Activated naive CD8-positive, alpha-beta T cell (primary cell): ENCODE measurements at regions not wholly inside any gene's neighbourhood (a gene's known extent, or its start where the extent isn't known, plus 50 kb on each side); places are given as distances from the start of the nearest gene placed in this dataset.

Source experiments
- H3K27ac Mint-ChIP-seq: one replicate; pipeline ENCODE4 v1.8.0; 2021; ENCODE audit warnings: mixed read lengths
- H3K27me3 Mint-ChIP-seq: one replicate; pipeline ENCODE4 v1.8.0; 2021; ENCODE audit warnings: mixed read lengths
- H3K36me3 Mint-ChIP-seq: one replicate; pipeline ENCODE4 v1.8.0; 2021; ENCODE audit warnings: mixed read lengths
- H3K4me1 Mint-ChIP-seq: one replicate; pipeline ENCODE4 v1.8.0; 2021; ENCODE audit warnings: low read depth, mixed read lengths
- H3K4me3 Mint-ChIP-seq: one replicate; pipeline ENCODE4 v1.8.0; 2021; ENCODE audit warnings: mild to moderate bottlenecking, mixed read lengths
- H3K9me3 Mint-ChIP-seq: one replicate; pipeline ENCODE4 v1.8.0; 2021; ENCODE audit warnings: low read depth, mixed read lengths

GRCh38 chr1:209370241-209370995 lies 213.1 kb upstream of the CAMK1G start:
- Mint-ChIP-seq H3K27me3 (no peaks in the 10 kb centered on the region), H3K27ac (no peak overlapping the region), H3K36me3 (no peaks in the 10 kb centered on the region), H3K9me3 (no peaks in the 10 kb centered on the region), H3K4me3 (no peak overlapping the region), H3K4me1 (no peaks in the 10 kb centered on the region)

DNA sequence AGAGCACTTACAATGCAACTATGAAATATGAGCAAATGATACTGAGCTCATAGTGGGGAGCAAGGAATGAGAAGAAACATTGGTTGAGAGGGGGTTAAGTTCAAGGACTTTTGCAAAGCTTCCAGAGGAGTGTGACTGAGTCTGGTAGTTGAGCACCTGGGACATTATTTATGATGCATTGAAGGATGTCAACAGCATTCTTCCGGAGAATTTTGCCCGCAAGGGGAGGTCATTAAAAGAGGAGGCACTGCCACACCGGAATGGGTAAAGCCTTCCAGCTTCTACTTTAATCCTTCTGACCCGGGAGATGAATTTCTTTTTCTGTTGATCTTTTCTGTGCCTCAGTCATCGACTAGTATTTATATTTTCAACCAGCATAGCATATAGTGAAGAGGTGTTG lies 208.4 kb upstream of the CAMK1G start:
- Mint-ChIP-seq H3K27ac (no peak overlapping the region), H3K9me3 (no peaks in the 10 kb centered on the region), H3K36me3 (no peaks in the 10 kb centered on the region), H3K27me3 (no peaks in the 10 kb centered on the region), H3K4me1 (no peaks in the 10 kb centered on the region), H3K4me3 (no peak overlapping the region)

GRCh38 chr1:209375671-209376365 lies 207.7 kb upstream of the CAMK1G start:
- no peaks in the 10 kb centered on the region for H3K27me3 Mint-ChIP-seq
- H3K27ac Mint-ChIP-seq: no peak overlapping the region
- H3K9me3 Mint-ChIP-seq: no peaks in the 10 kb centered on the region
- H3K4me3 Mint-ChIP-seq: no peak overlapping the region
- H3K36me3 Mint-ChIP-seq: no peaks in the 10 kb centered on the region
- no peaks in the 10 kb centered on the region for H3K4me1 Mint-ChIP-seq

DNA sequence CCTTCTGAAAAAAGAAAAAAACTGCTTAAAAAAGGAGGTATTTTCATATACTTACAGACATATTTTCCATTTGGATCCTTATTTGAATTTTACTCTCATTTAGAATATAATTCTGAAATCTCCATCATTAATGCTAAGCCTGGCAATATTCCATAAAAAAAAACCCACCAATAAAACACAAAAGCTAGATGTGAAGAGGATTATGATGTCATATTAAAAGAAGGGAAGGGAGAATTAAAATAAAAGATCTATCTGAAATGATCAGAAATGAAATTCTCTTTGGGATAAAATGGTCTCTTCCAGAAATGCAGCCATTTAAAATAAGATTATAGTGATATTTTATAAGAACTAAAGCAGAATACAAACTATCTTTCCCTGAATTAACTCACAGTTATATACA lies 206.7 kb upstream of the CAMK1G start:
- H3K27me3 Mint-ChIP-seq: no peaks in the 10 kb centered on the region
- H3K4me1 Mint-ChIP-seq: no peaks in the 10 kb centered on the region
- H3K36me3 Mint-ChIP-seq: no peaks in the 10 kb centered on the region
- no peak overlapping the region for H3K27ac Mint-ChIP-seq
- no peaks in the 10 kb centered on the region for H3K9me3 Mint-ChIP-seq
- H3K4me3 Mint-ChIP-seq: no peak overlapping the region

DNA sequence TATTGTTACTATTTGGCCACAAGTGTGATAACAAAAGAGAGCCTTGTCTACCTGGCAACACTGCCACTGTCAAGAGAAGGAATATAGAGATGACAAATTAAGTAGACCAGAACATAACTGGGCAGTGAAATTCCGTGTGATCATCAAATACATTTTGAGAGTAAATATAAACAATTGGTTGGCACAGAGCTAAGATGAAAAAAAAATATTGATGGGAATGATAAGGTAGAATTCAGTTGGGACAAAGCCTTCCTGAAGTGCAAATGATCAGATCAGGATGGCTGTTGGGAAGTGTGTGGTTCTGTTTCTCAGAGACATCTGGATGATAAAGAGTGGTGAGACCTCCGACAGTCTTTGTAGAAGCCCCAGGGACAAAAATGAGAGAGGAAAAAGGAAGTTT lies 205.5 kb upstream of the CAMK1G start:
- Mint-ChIP-seq H3K27ac (no peak overlapping the region), H3K27me3 (no peaks in the 10 kb centered on the region), H3K4me3 (no peak overlapping the region), H3K4me1 (no peaks in the 10 kb centered on the region), H3K36me3 (no peaks in the 10 kb centered on the region), H3K9me3 (no peaks in the 10 kb centered on the region)

- Mint-ChIP-seq H3K4me3 (no peak overlapping the region), H3K4me1 (no peaks in the 10 kb centered on the region), H3K9me3 (no peaks in the 10 kb centered on the region), H3K27ac (no peak overlapping the region), H3K27me3 (no peaks in the 10 kb centered on the region), H3K36me3 (no peaks in the 10 kb centered on the region)
Measured at GRCh38 chr1:209379280-209379679, 204.2 kb upstream of the CAMK1G start.

DNA sequence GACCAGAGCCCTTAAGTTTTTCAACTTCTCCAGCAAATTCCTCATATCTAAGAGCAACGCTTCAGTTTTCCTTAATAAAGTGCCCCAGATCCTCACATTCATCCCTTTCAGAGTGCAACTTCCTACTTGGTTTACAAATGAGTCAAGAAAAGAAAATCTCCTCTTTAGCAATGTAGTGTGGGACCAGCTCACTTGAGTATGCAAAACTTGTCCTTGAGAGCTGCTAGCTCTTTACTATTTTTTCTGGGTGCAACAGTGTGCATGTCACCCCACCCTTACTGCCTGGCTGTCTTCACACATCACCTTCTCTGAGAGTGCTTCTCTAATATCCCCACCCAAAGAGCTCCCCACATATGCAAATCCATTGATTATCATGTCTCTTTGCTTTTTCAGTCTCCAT lies 203.1 kb upstream of the CAMK1G start:
- no peak overlapping the region for H3K4me3 Mint-ChIP-seq
- H3K9me3 Mint-ChIP-seq: no peaks in the 10 kb centered on the region
- H3K36me3 Mint-ChIP-seq: no peaks in the 10 kb centered on the region
- no peak overlapping the region for H3K27ac Mint-ChIP-seq
- no peaks in the 10 kb centered on the region for H3K4me1 Mint-ChIP-seq
- H3K27me3 Mint-ChIP-seq: no peaks in the 10 kb centered on the region

GRCh38 chr1:209382231-209383100 lies 201.0 kb upstream of the CAMK1G start:
- Mint-ChIP-seq H3K27ac (no peak overlapping the region), H3K4me1 (no peaks in the 10 kb centered on the region), H3K27me3 (no peaks in the 10 kb centered on the region), H3K9me3 (no peaks in the 10 kb centered on the region), H3K4me3 (no peak overlapping the region), H3K36me3 (no peaks in the 10 kb centered on the region)

DNA sequence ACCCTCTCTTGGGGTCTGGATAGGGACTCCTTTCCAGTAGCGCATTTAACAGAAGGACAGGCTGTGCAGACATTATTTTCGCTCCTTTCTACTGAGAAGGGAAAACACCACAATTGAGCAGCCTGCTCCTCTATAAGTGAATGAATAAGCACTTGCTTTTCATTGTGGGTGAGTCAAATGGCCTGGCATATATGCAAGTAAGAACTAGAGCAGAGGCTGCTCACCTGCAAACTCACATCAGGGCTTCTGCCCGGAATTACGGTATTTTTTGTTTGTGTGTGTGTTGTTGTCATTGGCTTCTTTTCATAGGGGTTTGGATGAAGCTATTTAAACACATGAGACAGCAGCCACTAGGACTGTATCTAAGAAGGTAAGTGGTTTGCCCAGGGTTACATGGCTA lies 200.1 kb upstream of the CAMK1G start:
- no peak overlapping the region for H3K27ac Mint-ChIP-seq
- no peaks in the 10 kb centered on the region for H3K9me3 Mint-ChIP-seq

DNA sequence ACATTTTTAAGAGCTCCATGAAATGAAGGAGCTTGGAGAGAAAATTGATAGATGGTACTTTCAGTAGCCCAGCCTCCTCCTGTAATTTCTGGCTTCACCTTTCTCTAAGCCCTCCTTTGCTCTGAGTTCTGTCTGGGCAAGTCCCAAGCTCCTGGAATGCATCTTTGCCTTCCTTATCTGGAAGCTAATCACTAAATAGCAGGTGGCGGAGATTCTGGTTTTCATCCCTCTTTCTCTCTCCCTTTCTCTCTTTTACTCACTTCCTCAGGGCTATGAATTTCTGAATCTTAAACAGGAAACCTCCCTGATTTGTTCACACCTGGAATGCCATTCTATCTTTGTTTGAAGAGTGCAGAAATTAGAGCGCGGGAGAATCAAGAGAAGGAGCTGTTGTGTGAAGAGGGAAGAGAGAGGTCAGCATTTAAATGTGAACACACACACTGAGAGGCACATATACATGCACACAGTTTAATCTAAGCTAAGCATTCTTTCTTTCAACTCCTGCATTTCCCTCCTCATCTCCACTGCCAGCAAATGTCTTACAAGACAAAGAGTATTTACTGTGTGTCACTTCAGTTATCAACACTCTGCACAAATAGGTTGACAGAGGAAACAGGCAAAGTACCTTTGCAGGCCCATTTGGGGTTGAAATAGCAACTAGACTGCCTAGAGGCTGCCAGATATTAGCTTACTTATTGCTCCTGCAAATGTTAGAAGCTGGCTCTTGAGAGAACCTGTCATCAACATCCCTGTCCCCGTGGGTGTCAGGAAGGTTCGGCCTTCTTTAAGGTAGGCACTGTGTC lies 199.4 kb upstream of the CAMK1G start:
- Mint-ChIP-seq H3K4me3 (no peak overlapping the region), H3K9me3 (no peaks in the 10 kb centered on the region), H3K4me1 (no peaks in the 10 kb centered on the region), H3K27me3 (no peaks in the 10 kb centered on the region), H3K27ac (no peak overlapping the region), H3K36me3 (no peaks in the 10 kb centered on the region)

More for the DNA sequence above, 200.1 kb upstream of the CAMK1G start:
- H3K4me3 Mint-ChIP-seq: no peak overlapping the region
- H3K36me3 Mint-ChIP-seq: no peaks in the 10 kb centered on the region
- H3K27me3 Mint-ChIP-seq: no peaks in the 10 kb centered on the region
- H3K4me1 Mint-ChIP-seq: no peaks in the 10 kb centered on the region

DNA sequence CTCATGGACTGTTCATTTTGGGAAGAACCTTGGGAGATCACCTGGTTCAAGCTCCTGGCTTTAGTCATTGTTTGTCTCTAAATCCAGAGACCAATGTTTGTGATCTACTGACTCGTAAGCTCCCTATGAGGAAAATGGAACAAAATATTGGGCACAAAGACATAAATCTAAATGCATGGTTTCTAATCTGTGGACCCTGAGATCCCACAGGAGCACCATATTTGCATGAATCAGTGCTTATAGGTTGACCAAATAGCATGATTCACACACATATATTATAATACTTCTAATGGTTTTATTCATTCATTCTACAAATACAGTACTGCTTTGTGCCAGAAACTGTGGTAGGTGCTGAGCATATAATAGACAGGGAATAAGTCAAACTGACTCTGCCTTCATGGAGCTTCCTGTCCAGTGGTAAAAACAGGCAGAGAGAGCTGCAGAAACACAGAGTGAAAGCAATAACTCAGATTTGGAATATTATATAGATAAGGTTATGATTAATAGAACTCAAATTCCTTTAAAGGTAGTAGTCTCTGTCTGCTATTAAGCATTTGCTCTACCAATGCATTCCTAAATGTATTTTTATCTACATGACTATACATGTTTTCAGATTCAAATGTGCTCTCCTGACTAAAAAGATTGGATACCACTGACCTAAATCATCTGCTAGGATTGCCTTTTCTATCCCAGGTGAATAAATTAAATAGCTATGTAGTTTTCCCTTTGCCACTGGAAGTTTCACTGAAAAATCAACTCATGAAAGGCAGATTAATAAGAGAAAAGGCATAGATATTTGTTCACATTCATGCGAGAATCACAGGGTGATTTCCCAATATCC lies 198.6 kb upstream of the CAMK1G start:
- H3K9me3 Mint-ChIP-seq: no peaks in the 10 kb centered on the region
- no peaks in the 10 kb centered on the region for H3K4me1 Mint-ChIP-seq
- H3K4me3 Mint-ChIP-seq: no peak overlapping the region
- H3K27ac Mint-ChIP-seq: no peak overlapping the region
- no peaks in the 10 kb centered on the region for H3K27me3 Mint-ChIP-seq
- H3K36me3 Mint-ChIP-seq: no peaks in the 10 kb centered on the region

GRCh38 chr1:209386156-209386555 lies 197.4 kb upstream of the CAMK1G start:
- Mint-ChIP-seq H3K27ac (no peak overlapping the region), H3K4me1 (no peaks in the 10 kb centered on the region), H3K27me3 (no peaks in the 10 kb centered on the region), H3K4me3 (no peak overlapping the region), H3K9me3 (no peaks in the 10 kb centered on the region), H3K36me3 (no peaks in the 10 kb centered on the region)

DNA sequence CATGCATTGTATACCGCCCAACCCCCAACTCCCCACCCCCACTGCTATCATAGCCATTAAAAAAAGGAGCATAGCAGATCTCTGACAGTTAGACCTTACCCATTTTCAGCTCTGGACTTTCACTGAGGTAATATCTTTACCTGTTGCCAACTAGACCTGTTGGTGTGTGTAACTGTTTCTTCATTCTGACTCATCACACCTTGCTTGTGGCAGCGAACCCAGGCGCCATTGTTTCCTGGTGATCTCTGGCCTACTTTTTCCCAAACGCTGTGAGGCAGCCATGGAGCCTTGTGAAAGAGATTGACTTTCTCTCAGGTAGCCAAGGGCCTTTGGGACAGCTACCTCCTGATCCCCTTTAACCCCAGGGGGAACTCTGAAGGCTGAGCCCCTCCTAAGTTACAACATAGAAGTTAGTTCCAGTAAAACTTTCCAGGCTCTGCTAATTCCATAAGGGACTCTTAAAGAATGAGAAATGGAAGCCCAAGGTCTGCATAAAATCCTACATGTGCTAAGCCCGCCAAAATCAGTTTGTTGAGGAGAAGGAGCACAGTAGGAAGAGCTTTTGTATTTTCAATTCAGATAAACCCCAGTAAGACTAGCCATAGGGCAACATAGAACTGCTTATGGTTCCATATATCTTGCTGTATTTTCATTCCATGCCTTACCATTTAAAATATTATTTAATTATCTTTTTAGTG lies 196.1 kb upstream of the CAMK1G start:
- Mint-ChIP-seq H3K9me3 (no peaks in the 10 kb centered on the region), H3K27ac (no peak overlapping the region), H3K36me3 (no peaks in the 10 kb centered on the region), H3K27me3 (no peaks in the 10 kb centered on the region), H3K4me1 (no peaks in the 10 kb centered on the region), H3K4me3 (no peak overlapping the region)
